SK-N-MC (cell line): ENCODE measurements at regions not wholly inside any gene's neighbourhood (a gene's known extent, or its start where the extent isn't known, plus 50 kb on each side); places are given as distances from the start of the nearest gene placed in this dataset.
"Not testable (repeated sequence)": the region's sequence is repeated elsewhere in the genome, so short reads cannot be mapped to it uniquely, and the experiment has no call there.

ENCODE experiments used
- EZH2 ChIP-seq: fragments of 200-600 bp; sonication (generic); IDR thresholded peaks from one replicate; pipeline ENCODE4 v1.6.1; 2017; ENCODE audit warnings: antibody characterized with exemption
- POLR2AphosphoS5 ChIP-seq: IDR thresholded peaks from 2 replicates; pipeline ENCODE4 v1.6.1; 2012; ENCODE audit warnings: mild to moderate bottlenecking, low read depth, low read length, borderline replicate concordance

DNA sequence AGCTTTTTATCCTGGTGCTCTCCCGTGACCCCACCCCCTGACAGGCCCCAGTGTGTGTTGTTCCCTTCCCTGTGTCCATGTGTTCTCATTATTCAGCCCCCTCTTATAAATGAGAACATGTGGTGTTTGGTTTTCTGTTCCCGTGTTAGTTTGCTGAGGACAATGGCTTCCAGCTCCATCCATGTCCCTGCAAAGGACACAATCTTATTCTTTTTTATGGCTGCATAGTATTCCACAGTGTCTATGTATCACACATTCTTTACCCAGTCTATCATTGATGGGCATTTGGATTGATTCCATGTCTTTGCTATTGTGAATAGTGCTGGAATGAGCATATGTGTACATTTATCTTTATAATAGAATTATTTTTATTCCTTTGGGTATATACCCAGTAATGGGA, 360.5 kb downstream of the GATA3 start:
- TF ChIP-seq EZH2, POLR2AphosphoS5: not testable (repeated sequence)
